GM19351 (cell line): ENCODE measurements at regions not wholly inside any gene's neighbourhood (a gene's known extent, or its start where the extent isn't known, plus 50 kb on each side); places are given as distances from the start of the nearest gene placed in this dataset.
"Not testable (repeated sequence)": the region's sequence is repeated elsewhere in the genome, so short reads cannot be mapped to it uniquely, and the experiment has no call there.

Experiments
- ATAC-seq: cut with Tn5 transposase; IDR thresholded peaks from one replicate; pipeline ENCODE4 v1.9.1; 2021; ENCODE audit warnings: mild to moderate bottlenecking, moderate library complexity; ENCODE audit not compliant: unreplicated experiment

DNA sequence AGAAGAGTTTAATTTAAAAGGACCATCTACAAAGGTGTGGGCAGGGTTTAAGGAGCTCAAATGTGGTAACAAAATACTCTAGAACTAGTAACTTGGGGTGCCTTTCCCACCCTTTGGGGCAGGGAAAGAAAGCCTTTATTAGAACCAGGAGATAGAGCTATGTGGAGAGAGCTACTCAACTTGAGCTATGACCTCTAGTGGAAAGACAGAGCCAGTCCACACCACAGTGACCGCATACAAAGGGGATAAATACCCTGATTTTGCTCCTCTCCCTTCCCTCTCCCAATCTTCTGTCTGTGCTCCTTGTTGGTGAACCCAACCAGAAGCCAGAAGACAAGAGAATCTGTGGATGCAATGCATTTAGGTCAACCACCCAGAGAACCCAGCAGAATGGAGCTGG, 54.4 kb upstream of the JAK1 start:
- no peak for ATAC-seq

DNA sequence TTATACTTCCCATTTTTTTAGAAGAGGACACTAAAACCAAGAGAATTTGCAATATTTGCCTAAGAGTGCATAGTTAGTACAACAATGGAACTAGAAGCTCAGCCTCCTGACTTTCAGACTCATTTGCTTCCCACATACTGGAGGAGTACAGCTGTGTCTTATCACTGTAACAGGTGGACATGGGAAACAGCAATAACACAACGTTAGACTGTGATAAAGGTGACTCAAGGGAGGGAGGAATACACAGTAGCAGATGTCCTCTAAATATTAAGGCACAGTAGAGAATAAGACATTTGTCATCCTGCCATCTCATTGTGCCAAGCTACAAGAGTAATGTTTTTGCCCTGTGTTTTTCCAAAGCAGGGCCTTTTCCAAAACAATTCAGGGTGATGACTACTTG, 55.4 kb upstream of the JAK1 start:
- no peak for ATAC-seq

DNA sequence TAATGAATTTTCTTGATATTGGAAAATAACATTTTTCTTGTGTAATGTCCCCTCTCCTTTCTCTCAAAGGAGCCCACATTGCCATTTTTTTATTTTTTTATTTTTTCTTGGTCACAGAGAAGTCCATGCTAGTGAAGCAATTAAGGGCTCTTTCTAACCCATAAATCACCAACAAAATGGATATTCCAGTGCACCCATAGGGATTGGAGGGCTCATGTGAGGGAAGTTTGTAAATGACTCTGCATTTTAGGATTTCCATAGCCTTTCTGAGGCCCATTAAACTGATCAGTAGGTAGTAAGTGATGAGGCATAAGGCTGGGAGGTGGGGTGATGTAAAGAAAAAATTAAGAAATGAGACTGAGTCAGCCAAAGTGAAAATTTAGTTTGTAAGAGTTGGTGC, 55.9 kb upstream of the JAK1 start:
- ATAC-seq = no peak

DNA sequence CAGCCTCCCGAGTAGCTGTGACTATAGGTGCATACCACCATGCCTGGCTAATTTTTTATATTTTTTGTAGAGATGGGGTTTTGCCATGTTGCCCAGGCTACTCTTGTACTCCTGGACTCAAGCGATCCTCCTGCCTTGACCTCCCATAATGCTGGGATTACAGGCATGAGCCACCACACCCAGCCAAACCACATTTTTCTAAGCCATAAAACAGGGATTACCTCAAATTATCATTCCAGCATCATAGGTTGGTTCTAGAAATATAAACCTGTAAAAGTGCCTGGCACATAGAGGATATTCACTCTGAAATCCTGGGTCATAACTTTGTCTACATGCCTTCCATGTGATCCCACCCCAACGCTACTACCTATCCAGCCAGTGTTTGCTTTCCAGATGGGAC, 59.4 kb upstream of the JAK1 start:
- ATAC-seq = no peak

DNA sequence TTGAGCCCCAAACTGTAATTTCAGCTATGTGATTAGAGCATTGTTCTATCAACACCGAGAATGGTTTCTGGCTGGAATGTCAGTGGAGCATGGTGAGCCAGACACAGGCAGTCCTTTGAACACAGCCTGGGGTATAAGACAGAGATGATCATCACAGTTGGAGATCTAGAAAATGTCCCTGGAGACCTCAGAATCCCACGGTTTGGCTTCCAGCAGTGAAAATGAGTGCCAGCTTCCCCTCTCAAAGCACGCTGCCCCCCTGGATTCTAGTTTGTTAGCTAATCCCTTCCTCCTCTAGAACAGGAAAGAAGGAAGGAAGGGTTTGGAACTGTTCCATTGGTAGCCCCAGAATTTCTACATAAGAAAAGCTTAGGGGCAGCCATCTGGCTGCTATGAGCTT, 59.9 kb upstream of the JAK1 start:
- no peak for ATAC-seq

DNA sequence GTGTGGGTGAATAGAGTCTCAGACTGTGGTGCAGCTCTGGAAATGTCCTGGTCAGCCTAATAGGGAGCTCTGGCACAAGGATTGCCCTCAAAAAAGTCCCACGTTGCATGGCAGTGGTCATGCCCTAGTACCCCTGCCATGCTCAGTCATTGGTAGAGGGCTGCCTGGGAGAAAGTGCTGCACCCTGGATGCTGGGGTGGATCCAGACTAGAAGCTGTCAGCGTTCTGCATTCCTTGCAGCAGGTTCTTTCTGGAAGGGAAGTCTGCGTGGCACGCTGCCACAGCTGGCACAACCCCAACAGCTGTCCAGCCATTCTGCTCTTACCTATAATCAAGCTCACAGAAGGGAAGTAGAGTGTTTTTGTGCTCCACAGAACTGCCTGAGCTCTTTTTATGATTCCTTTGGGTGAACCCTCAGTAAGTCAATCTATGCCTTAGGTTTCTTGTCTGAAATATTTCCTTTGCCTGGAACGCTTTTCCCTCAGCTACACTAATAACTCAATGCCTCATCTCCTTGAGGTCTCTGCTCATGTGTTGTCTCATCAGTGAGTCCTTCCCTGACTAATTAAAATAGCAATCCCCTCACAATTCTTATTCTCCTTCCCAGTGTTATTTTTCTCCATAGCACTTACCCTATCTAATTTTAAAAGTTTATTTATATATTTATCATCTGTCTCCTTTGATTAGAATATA, 61.5 kb upstream of the JAK1 start:
- no peak for ATAC-seq

DNA sequence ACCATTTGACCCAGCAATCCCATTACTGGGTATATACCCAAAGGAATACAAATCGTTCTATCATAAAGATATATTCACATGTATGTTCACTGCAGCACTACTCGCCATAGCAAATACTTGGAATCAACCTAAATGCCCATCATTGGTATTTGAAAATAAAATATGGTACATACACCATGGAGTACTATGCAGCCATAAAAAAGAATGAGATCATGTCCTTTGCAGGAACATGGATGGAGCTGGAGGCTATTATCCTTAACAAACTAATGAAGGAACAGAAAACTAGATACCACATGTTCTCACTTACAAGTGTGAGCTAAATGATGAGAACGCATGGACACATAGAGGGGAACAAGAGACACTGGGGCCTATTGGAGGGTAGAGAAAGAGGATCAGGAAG, 63.1 kb upstream of the JAK1 start:
- ATAC-seq = not testable (repeated sequence)

DNA sequence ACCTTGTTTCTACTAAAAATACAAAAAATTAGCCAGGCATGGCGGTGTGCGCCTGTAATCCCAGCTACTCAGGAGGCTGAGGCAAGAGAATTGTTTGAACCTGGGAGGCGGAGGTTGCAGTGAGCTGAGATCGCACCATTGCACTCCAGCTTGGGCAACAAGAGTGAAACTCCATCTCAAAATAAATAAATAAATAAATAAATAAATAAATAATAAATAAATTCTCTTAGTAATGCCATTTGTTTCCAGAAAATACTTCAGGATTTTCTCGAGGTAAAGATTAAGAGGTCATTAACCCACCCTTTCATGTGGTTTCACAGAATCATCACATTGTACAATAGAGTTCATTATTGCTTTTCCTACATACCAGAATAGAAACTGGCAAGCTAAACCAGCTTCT, 68.5 kb upstream of the JAK1 start:
- ATAC-seq = not testable (repeated sequence)

DNA sequence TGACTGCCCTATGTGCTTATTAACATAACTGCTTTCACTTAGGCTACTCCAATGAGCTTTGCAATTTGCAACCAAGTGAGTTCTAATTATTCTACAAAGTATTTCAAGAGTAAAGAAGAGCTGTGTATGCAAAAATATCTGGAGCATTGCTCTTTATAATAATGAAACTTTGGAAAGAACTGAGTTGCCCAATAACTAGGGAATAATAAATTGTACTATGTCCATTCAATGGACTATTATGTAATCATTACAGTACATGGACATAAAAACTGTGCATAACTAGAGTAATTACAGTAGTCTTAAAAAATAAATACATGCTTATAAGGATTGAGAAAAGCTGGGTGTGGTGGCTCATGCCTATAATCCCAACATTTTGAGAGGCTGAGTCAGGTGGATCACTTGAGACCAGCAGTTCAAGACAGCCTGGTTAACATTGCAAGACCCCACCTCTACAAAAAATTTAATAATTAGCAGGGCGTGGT, 70.3 kb upstream of the JAK1 start:
- ATAC-seq = no peak

DNA sequence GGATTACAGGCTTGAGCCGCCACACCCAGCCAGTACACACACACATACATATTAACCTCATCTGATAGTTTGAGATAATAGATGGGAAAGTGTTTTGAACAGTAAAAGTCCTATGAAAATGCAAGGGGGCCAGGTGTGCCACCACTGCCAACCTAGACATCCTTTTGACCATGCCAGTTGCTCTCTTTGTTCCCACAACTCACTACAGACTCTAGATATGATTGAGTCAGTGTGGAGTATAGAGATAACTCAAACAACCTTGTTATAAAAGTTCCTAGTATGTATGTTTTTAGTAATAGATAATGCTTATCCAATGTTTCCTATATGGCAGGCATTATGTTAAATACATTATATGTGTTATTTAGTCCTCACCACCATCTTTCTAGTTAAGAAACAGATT, 72.7 kb upstream of the JAK1 start:
- ATAC-seq = no peak

DNA sequence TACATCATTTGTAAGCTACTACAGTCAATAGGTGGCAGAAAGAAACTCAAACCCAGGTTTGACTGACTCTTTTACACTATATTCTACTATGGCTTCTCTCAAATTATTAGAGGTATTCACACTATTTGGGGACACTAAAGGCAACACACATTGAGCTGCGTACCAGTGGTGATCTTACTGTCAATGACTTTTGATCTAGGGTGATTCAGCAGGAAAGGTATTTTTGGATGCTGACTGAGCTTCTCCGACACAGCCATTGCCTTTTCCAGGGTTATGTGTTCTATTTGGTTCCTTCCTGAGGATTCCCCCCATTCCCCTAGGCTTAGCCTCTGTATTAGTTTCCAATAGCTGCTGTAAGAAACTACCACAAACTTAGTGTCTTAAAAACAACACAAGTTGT, 73.2 kb upstream of the JAK1 start:
- no peak for ATAC-seq

DNA sequence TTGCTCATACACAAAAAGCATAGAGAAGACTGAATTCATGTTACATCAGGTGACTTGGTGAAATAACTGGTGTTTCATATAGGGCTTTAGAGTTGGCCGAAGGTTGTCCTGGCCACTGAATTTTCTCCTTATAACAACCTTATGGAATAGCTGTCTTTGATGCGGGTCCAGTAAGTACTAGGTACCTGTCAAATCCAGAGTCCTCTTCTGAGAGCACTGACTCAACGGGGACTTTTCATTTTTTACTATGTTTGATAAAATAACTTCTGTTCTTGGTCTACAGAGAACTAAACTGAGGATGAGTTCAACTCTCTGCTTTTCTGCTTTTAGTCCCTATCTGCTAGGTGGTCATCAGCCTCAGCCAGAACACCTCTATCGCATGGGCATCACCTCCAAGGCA, 76.1 kb upstream of the JAK1 start:
- ATAC-seq = no peak

DNA sequence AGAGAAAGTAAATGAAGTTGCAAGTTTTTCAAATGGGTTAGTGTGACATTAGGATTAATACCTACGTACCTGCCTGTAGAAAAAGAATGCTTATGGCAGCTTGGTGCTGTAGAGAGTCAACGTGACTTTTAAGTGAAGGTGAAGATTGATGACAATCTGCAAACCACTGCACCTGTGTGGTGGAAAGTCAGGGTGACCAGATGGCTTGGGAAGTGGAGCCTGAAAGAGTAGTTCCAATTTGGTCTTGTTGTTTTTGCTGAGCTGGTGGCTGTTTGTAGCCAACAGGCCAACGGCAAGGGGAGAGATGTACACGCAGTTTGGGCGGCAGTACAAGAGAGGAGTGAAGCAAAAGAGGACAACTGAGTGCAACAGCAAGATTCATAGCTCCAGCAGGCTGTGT, 78.1 kb upstream of the JAK1 start:
- ATAC-seq = no peak

DNA sequence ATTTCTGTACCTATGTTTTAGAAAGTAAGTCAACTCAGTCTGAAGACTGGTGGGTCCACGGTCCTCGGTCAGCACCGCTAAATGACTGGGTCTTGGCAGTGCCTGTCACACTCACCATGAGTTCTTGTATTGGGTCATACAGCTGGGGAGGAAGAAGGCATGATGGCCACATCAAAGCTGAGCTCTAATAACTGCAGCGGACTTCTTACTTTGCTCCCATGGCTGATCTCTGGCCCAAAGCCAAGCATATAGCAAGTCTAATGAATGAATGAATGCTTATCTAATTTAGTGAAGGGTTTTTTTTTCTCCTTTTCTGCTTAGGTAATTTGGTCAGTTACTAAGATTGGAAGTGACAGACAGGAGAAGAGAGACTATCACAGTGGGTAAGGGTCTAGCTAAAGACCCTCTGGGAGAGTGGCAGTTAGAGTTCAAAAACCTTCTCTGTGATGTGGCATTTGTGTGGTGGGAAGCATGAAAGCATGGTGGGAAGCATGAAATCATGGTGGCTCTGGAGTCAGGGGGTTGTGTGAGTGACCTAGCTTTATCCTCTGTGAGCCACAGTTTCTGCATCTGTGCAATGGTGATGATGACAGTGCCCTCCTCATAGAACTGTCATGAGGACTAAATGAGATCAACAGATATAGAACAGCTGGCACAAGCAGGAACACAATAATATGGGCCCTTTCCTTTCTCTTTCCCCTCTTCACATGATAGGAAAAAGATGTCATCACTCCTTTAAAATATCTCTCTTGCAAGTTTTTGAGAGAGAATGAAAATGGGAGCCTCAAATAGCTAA, 78.9 kb upstream of the JAK1 start:
- no peak for ATAC-seq

DNA sequence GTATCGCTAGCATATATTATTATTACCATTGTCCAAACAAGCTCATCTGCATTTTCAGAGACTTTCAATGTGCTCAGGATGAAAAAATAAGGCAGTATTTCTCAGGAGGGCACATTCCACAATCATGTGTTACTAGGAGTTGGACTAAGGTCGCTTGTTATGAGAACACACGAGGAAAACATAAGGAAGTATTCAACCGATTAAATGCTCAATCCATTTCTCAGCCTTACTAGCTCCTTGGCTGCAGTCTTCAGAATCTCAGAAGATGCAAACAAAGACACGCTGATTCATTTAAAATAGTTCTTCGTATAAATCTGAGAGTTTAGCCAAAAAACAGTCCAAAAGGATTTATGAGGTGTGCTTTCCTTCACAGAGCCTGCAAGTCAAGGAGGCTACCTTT, 82.0 kb upstream of the JAK1 start:
- ATAC-seq = no peak

DNA sequence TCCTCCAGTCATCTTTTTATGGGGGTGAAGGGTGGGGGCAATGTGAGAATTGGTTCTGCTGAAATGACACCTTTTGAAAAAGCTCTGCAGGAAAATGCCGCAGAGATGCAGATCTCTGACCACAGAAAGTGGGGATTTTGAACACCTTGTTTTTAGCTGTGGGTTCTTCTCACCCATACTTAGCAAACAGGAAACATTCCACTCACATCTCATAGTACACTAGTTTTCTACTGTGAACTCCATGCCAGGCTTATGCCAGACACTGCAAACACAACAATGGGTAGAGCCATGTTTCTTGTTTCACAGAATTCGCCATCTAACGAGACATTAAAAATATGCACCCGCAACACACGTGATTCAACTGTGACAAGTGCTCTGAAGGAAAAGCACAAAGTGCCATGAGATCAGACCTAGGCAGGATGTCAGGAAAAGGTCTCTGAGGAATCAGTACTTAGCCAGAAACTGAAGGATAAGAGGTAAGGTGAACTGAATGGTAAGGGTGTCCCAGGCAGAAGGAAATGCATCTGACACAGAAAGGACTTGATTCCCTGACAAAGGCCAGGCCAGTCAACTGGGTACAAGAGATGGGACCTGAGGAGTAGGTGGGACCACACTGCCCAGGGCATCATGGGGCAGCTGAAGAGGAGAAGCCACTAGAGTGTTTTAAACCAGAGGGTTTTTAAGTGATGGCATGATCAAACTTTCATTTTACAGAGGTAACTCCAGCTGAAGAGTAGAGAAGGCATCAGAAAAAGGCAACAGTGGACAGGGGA, 83.8 kb upstream of the JAK1 start:
- no peak for ATAC-seq

DNA sequence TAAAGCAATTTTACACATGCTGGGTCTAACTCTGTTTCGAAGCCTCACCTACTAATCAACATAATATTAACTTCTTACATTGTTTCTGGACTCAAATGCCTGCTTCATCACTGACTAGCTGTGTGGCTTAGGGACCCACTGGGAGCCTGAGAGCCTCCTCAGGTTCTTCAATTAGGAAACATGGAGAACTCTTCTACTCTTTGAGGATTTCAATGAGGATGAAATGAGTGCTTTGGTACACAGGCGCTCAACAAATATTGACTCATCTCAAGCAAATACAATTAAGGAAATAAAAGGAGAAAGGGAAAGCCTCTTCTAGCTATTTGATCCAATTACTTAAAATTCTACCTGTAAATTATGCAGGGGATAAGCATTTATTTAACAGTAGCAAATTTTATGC, 84.4 kb upstream of the JAK1 start:
- ATAC-seq = no peak

DNA sequence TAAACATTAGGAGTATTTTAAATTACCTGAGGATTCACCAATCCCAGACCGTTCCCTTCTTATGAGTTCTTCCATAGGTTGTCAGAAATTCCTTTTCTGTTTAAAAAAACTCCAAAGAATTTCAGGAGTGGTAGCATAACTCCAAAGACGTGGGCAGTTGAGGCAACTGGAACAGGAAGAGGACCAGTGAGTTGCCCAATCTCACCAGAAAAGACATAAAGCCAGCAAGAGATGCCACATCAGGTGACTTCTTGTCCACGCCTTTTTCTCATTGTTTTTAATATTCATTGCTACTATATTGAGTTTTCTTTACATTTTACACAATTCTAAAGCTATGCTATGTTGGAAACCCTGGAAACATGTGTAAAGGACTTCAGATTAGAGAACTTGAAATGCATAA, 88.1 kb upstream of the JAK1 start:
- ATAC-seq = no peak

DNA sequence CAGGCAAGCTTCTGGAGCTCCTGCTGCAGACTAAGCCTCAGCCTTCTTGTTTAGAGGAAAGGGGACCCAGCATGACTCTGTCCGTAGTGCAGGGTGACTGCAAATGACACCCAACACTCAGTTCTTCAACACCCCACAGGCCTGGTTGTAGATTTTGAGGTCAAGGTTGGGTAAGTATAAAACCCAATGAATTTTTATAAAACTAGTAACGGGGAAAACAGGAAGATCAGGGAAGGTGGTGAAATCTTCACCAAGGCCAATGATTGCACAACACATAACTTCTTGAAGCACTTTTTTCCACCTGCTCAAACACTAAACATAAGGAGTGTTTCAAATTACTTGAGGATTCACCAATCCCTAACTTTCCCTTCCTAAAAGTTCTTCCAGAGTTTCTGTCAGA, 89.4 kb upstream of the JAK1 start:
- no peak for ATAC-seq

DNA sequence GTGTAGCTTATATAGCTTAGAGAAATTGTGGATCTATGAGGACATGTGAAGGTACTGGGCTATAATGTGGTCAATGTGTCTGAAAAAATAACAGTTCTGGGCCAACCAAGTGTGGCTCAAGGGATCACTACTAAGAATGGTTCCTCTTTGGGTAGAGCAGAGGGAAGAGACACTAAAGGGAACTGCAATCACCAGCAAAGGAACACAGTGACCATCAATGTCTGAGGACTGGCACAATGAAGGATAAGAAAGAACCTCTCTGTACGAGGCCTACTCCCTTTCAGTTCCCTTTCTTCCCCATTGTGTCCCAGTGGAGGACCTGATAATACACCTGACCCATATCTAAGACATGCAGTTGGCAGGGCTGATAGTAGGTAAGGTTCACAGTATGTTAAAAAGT, 89.9 kb upstream of the JAK1 start:
- ATAC-seq = no peak

DNA sequence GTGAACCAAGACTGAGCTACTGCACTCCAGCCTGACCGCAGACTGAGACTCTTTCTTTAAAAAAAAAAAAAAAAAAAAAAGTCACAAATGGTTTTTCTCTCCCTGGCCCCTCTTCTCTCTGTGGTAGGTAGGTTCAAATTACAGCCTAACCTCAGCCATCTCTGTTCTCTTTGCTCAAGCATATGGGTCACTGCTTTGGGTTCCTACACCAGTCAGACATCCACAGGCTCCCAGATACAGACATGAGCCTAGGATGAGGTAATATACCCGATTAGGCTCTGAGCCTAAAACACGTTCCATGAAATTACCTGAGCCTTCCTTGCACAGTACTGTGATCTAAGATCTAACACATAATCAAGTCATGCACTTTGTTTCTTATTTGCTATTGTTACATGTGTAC, 90.5 kb upstream of the JAK1 start:
- ATAC-seq = no peak
